Upper lobe of left lung (tissue), 6 donors: ENCODE measurements at regions not wholly inside any gene's neighbourhood (a gene's known extent, or its start where the extent isn't known, plus 50 kb on each side); places are given as distances from the start of the nearest gene placed in this dataset.

Experiments
- ATAC-seq, 2 donors: fragments of 200-7000 bp; cut with Tn5 transposase; one replicate each; pipeline ENCODE4 v1.9.1; 2022; ENCODE audit warnings: mild to moderate bottlenecking in 2 of 2, moderate library complexity in 2 of 2; ENCODE audit not compliant: low FRiP score in 2 of 2
- DNase-seq, 2 donors: peaks; one replicate each; pipeline ENCODE4 v3.0.0-alpha.2; 2019 to 2020
- H3K27ac ChIP-seq, 4 donors: fragments of 200-600 bp; sonication (generic); one replicate each; pipeline ENCODE4 v1.5.1; 2016 to 2019
- H3K27me3 ChIP-seq, 4 donors: fragments of 200-600 bp; sonication (generic); one replicate each; pipeline ENCODE4 v1.5.1; 2017 to 2019
- H3K36me3 ChIP-seq, 4 donors: fragments of 200-600 bp; sonication (generic); one replicate each; pipeline ENCODE4 v1.5.1; 2016 to 2019
- H3K4me1 ChIP-seq, 4 donors: fragments of 200-600 bp; sonication (generic); one replicate each; pipeline ENCODE4 v1.5.1; 2018 to 2019
- H3K4me3 ChIP-seq, 4 donors: fragments of 200-600 bp; sonication (generic); one replicate each; pipeline ENCODE4 v1.5.1; 2017 to 2019; ENCODE audit warnings: mild to moderate bottlenecking in 2 of 4, moderate library complexity in 1 of 4
- H3K9me3 ChIP-seq, 4 donors: fragments of 200-600 bp; sonication (generic); one replicate each; pipeline ENCODE4 v1.5.1; 2018 to 2019
- EP300 ChIP-seq, 4 donors: sonication (generic); formaldehyde crosslinking; IDR thresholded peaks; one replicate each; pipeline ENCODE4 v1.5.1; 2017; ENCODE audit warnings: antibody characterized with exemption in 4 of 4, control low read depth in 2 of 4
- POLR2A ChIP-seq, 4 donors: fragments of 450-650 bp; IDR thresholded peaks; one replicate each; pipeline ENCODE4 v1.5.1; 2016 to 2017; ENCODE audit warnings: antibody characterized with exemption in 4 of 4, mild to moderate bottlenecking in 2 of 4
- POLR2AphosphoS5 ChIP-seq, 2 donors: sonication (generic); formaldehyde crosslinking; IDR thresholded peaks; one replicate each; pipeline ENCODE4 v1.5.1; 2017; ENCODE audit warnings: antibody characterized with exemption in 2 of 2
- WGBS, 2 donors: methylation state at CpG; one replicate each; pipeline ENCODE4 v1.1.5; 2017 to 2018; 5-methylcytosine and 5-hydroxymethylcytosine counted together
- TF ChIP-seq, protein P1 (sequence below), 6 experiments: fragments of 450-650 bp in 4 of 6; fragments of 200-600 bp in 2 of 6; sonication (generic) in 2 of 6; IDR thresholded peaks; one replicate each; pipeline ENCODE4 v1.5.1; 2016 to 2019; ENCODE audit warnings: antibody characterized with exemption in 6 of 6
- donor health status: DM: no; HTN: no; CAD: no; lungs with moderate emphysema.
- donor health status: DM: no; HTN: yes; CAD: no; lungs with severe emphysema.

DNA sequence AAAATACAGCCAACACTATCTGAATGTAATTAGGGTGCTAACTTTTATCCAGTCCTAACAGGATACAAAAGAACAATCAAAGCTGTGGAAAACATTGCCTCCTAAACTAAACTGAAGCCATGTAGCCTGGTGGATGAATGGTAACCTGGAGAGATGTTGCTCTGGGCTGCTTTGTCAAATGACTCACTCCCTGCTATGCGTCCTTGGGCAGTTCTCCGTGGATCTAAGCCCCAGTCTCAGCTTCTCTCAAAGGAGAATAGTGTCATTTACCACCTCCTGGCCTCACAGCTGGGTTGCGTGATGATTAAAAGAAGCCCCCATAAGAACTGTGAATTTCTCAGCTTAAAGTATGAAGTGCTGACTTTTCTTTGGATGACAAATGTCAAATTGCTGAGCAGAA lies 203.7 kb downstream of the ICOS start:
- Histone ChIP-seq H3K27ac (no peak overlapping the region), H3K9me3 (no peaks in the 10 kb centered on the region), H3K27me3 (no peaks in the 10 kb centered on the region), H3K4me3 (no peak overlapping the region), H3K36me3 (no peaks in the 10 kb centered on the region), H3K4me1 (peaks cover 0 to 4% (median 0%) of the 10 kb centered on the region in 4 donors)
- WGBS, 2 donors = 81 to 87% methylated on average over 3 of the region's 3 CpGs
- TF ChIP-seq, protein P1, sequence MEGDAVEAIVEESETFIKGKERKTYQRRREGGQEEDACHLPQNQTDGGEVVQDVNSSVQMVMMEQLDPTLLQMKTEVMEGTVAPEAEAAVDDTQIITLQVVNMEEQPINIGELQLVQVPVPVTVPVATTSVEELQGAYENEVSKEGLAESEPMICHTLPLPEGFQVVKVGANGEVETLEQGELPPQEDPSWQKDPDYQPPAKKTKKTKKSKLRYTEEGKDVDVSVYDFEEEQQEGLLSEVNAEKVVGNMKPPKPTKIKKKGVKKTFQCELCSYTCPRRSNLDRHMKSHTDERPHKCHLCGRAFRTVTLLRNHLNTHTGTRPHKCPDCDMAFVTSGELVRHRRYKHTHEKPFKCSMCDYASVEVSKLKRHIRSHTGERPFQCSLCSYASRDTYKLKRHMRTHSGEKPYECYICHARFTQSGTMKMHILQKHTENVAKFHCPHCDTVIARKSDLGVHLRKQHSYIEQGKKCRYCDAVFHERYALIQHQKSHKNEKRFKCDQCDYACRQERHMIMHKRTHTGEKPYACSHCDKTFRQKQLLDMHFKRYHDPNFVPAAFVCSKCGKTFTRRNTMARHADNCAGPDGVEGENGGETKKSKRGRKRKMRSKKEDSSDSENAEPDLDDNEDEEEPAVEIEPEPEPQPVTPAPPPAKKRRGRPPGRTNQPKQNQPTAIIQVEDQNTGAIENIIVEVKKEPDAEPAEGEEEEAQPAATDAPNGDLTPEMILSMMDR (IDR thresholded peaks at IDR 0.05) = no peak
- TF ChIP-seq POLR2A (IDR thresholded peaks at IDR 0.05) (no peak), POLR2AphosphoS5 (IDR thresholded peaks at IDR 0.05) (no peak), EP300 (IDR thresholded peaks at IDR 0.05) (no peak)
- no peak for DNase-seq
- ATAC-seq = no peak

DNA sequence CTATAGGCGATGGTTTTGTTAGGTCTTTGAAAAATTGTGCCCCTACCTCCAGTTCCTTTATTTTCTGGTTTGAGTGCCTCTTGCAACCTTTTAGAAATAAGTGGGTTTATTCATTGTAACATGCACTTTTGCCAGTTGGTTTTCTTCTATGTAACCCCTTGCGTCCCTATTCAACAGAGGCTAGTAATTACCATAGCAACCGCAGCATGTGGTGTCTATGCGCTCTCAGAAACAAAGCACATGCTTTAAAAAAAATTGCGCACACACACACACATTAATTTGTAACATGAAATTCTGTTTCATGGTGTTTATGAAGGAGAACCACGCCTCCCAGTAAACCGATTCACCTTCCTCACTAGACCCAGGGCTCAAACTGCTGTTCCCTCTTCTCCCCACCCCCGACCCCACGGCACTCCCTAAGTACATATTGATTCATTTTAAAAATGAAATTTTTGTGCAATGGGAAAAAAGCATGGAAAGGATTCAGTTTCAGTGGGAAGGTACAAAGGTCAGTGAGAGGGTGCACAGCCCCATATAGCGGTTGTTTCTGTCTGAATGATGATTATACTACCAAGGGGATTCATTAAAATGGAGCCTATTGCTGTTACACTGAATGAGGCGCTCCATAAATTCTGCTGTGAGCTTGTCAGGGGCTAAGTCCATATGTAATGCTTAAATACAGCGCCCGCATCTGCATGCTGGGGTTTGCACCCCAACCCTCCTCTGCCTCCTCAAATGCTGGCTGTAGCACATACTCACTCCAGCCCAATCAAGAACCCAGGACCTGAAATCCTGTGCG lies 206.9 kb downstream of the ICOS start:
- no peaks in the 10 kb centered on the region for H3K27me3 ChIP-seq
- H3K36me3 ChIP-seq = no peaks in the 10 kb centered on the region
- 86 to 87% methylated on average over 13 to 14 of the region's 14 CpGs for WGBS, 2 donors
- no peak overlapping the region for H3K27ac ChIP-seq
- H3K4me3 ChIP-seq = no peak overlapping the region
- DNase-seq = no peak
- H3K4me1 ChIP-seq = peaks cover 0 to 11% (median 0%) of the 10 kb centered on the region in 4 donors
- H3K9me3 ChIP-seq = no peaks in the 10 kb centered on the region
- no peak for ATAC-seq
- TF ChIP-seq POLR2A (IDR thresholded peaks at IDR 0.05) = no peak
- TF ChIP-seq, protein P1 (IDR thresholded peaks at IDR 0.05) = no peak
- no peak for TF ChIP-seq POLR2AphosphoS5 (IDR thresholded peaks at IDR 0.05)
- TF ChIP-seq EP300 (IDR thresholded peaks at IDR 0.05) = no peak

DNA sequence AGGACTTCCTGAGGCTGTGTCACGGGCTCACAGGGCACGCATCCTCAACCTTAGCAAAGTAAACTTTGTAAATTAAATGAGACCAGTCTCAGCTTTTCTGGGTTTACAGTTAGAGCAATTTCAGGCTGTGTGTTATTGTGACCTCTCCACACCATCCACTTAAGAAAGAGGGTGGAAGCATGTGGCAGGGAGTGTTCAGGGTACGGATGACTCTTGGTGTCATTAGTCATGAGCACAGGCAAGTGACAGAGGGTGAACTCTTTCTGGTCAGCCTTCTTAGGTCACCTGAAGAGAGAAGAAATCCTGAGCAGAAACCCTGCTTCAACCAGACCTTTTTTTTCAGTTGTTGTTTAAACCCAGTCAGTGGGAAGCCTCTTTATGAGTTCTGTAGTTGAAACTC lies 207.9 kb downstream of the ICOS start:
- 94% methylated on average over 2 to 3 of the region's 3 CpGs for WGBS, 2 donors
- TF ChIP-seq POLR2A (IDR thresholded peaks at IDR 0.05) = no peak
- TF ChIP-seq POLR2AphosphoS5 (IDR thresholded peaks at IDR 0.05) = no peak
- TF ChIP-seq, protein P1 (IDR thresholded peaks at IDR 0.05) = no peak
- TF ChIP-seq EP300 (IDR thresholded peaks at IDR 0.05) = no peak
- H3K4me1 ChIP-seq = peaks cover 0 to 11% (median 0%) of the 10 kb centered on the region in 4 donors
- H3K4me3 ChIP-seq = no peak overlapping the region
- DNase-seq (no peak), ATAC-seq (no peak)
- H3K36me3 ChIP-seq = no peaks in the 10 kb centered on the region
- H3K9me3 ChIP-seq = no peaks in the 10 kb centered on the region
- H3K27me3 ChIP-seq = no peaks in the 10 kb centered on the region
- H3K27ac ChIP-seq = no peak overlapping the region

DNA sequence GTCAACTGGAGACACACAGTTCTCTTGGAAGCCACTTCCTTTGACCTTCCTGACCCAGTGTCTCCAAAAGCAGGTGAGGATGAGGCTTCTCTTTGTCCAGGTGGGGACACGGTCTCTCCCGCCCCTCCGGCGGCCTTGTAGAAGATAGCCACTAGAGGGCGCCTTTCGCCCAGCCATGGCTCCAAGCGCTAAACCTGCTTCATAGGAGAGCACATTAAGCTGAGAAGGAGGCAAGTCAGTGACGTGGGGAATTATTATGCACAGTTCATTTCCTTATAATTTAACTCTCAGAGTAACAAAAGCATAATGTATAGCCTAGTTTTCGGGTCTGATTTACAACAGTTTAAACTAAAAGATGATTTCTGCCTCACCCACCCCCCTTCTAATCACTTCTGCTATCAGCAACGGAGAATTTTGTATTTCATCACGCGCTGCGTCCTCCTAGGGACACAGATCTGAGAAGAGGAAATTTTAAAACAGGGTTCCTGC lies 208.7 kb downstream of the ICOS start:
- 4 to 6% methylated on average over 13 of the region's 13 CpGs for WGBS, 2 donors
- H3K27me3 ChIP-seq = no peaks in the 10 kb centered on the region
- peak; percentile 95 to 97 for ATAC-seq
- H3K4me1 ChIP-seq = peaks cover 0 to 11% (median 0%) of the 10 kb centered on the region in 4 donors
- peak overlapping the region in 3 of 4 donors; percentile 39 to 49 (median 45) for H3K4me3 ChIP-seq
- DNase-seq = peak; percentile 16 to 76
- TF ChIP-seq EP300 (IDR thresholded peaks at IDR 0.05) (no peak), POLR2A (IDR thresholded peaks at IDR 0.05) (no peak)
- TF ChIP-seq, protein P1 (IDR thresholded peaks at IDR 0.05) = peak; percentile 71 to 87 (median 83)
- no peak overlapping the region for H3K27ac ChIP-seq
- no peaks in the 10 kb centered on the region for H3K9me3 ChIP-seq
- H3K36me3 ChIP-seq = no peaks in the 10 kb centered on the region
